ENCODE measurements at regions not wholly inside any gene's neighbourhood (a gene's known extent, or its start where the extent isn't known, plus 50 kb on each side); places are given as distances from the start of the nearest gene placed in this dataset.
"Not testable (repeated sequence)": the region's sequence is repeated elsewhere in the genome, so short reads cannot be mapped to it uniquely, and the experiment has no call there.

DNA sequence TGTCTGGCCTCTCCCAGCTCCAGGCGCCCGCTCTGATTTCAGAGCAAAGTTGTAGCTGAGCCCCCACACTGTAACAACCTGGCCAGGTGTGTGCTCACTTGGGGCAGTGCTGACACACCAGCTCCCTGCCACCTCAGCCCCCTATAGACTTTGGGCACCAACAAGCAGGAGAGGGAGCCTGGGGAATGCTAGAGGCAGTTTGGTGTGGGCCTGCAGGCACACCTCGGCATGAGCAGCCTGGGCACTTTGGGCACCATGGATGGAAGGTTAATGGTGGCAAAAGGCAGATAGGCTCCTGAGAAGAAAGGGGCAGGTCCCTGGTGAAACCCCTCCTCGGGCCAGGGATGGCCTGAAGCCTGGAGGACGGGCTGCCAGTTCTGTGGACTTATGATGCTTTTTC lies 212.7 kb upstream of the GNAI1 start:
- peaks cover 5% of the 10 kb centered on the region for H3K9me3 Mint-ChIP-seq
- no peaks in the 10 kb centered on the region for H3K4me1 Mint-ChIP-seq
- H3K27ac Mint-ChIP-seq (ENCODE audit: unreplicated experiment), result no peak overlapping the region
- TF ChIP-seq, protein P1, sequence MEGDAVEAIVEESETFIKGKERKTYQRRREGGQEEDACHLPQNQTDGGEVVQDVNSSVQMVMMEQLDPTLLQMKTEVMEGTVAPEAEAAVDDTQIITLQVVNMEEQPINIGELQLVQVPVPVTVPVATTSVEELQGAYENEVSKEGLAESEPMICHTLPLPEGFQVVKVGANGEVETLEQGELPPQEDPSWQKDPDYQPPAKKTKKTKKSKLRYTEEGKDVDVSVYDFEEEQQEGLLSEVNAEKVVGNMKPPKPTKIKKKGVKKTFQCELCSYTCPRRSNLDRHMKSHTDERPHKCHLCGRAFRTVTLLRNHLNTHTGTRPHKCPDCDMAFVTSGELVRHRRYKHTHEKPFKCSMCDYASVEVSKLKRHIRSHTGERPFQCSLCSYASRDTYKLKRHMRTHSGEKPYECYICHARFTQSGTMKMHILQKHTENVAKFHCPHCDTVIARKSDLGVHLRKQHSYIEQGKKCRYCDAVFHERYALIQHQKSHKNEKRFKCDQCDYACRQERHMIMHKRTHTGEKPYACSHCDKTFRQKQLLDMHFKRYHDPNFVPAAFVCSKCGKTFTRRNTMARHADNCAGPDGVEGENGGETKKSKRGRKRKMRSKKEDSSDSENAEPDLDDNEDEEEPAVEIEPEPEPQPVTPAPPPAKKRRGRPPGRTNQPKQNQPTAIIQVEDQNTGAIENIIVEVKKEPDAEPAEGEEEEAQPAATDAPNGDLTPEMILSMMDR (conservative IDR thresholded peaks at IDR 0.05), result no peak
- no peaks in the 10 kb centered on the region for H3K36me3 Mint-ChIP-seq (ENCODE audit: low read depth)
- DNase-seq (ENCODE audit: low read depth, low spot score), result no peak
- H3K27me3 Mint-ChIP-seq (ENCODE audit: low read depth), result no peaks in the 10 kb centered on the region
- no peak overlapping the region for H3K4me3 Mint-ChIP-seq

DNA sequence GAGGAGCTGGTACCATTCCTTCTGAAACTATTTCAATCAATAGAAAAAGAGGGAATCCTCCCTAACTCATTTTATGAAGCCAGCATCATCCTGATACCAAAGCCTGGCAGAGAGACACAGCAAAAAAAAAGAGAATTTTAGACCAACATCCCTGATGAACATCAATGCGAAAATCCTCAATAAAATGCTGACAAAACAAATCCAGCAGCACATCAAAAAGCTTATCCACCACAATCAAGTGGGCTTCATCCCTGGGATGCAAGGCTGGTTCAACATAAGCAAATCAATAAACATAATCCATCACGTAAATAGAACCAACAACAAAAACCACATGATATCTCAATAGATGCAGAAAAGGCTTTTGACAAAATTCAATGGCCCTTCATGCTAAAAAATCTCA lies 216.0 kb upstream of the GNAI1 start:
- DNase-seq (ENCODE audit: low read depth, low spot score); H3K27me3 Mint-ChIP-seq (ENCODE audit: low read depth); H3K9me3 Mint-ChIP-seq; H3K36me3 Mint-ChIP-seq (ENCODE audit: low read depth); H3K4me1 Mint-ChIP-seq; H3K4me3 Mint-ChIP-seq; H3K27ac Mint-ChIP-seq (ENCODE audit: unreplicated experiment): not testable (repeated sequence)

DNA sequence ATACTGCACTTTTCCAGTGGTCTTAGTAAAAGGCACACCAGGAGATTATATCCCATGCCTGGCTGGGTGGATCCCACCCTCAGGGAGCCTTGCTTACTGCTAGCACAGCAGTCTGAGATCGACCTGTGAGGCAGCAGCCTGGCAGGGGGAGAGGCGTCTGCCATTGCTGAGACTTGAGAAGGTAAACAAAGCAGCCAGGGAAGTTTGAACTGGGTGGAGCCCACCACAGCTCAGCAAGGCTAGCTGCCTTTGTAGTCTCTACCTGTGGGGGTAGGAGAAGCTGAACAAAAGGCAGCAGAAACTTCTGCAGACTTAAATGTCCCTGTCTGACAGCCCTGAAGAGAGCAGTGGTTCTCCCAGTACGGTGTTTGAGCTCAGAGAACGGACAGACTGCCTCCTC lies 219.3 kb upstream of the GNAI1 start:
- H3K9me3 Mint-ChIP-seq; H3K27me3 Mint-ChIP-seq (ENCODE audit: low read depth); H3K4me1 Mint-ChIP-seq; DNase-seq (ENCODE audit: low read depth, low spot score); H3K4me3 Mint-ChIP-seq; H3K36me3 Mint-ChIP-seq (ENCODE audit: low read depth); H3K27ac Mint-ChIP-seq (ENCODE audit: unreplicated experiment): not testable (repeated sequence)

DNA sequence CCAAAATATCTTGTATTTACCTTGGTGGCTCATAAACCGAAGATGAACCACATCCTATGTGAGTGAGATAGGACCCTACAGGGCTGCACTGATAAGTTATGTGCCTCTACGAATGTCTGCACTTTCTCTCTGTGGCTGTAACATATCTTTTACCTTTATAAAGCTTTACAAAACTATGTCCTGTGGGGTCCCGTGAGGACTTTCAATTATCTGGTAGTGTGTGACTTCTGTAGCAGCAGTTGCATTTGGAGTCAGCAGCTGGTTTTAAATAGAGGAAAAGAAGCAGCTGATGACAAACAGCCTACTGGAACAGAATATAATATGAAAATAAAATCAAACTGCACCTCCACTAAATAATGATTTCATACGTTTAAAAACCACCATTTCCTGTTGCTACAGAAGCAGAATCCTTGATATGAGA lies 222.4 kb upstream of the GNAI1 start:
- DNase-seq (ENCODE audit: low read depth, low spot score), result no peak
- TF ChIP-seq, protein P1 (conservative IDR thresholded peaks at IDR 0.05), result no peak
- no peak overlapping the region for H3K4me3 Mint-ChIP-seq
- no peaks in the 10 kb centered on the region for H3K4me1 Mint-ChIP-seq
- H3K27me3 Mint-ChIP-seq (ENCODE audit: low read depth), result no peaks in the 10 kb centered on the region
- H3K27ac Mint-ChIP-seq (ENCODE audit: unreplicated experiment), result no peak overlapping the region
- H3K36me3 Mint-ChIP-seq (ENCODE audit: low read depth), result no peaks in the 10 kb centered on the region
- peaks cover 5% of the 10 kb centered on the region for H3K9me3 Mint-ChIP-seq

DNA sequence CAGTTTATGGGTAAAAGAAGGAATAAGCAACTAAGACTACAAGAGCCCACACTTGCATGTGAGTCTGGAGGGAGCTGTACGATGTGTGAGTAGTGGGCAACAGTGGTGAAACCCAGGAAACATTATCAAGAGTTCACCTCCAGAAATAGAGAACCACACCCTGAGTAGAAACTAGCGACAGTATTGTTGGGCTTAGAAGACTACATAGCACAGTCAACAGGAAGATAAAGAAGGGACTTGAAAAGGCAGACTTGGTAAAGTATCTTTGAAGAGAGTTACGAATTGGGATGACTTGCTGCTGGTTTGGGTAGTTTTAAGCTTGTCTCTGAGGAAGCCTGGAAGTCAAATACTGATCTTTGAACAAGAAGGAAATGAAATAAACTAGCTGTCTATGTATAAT lies 223.2 kb upstream of the GNAI1 start:
- DNase-seq (ENCODE audit: low read depth, low spot score), result no peak
- no peak overlapping the region for H3K4me3 Mint-ChIP-seq
- no peaks in the 10 kb centered on the region for H3K36me3 Mint-ChIP-seq (ENCODE audit: low read depth)
- TF ChIP-seq, protein P1 (conservative IDR thresholded peaks at IDR 0.05), result no peak
- no peak overlapping the region for H3K27ac Mint-ChIP-seq (ENCODE audit: unreplicated experiment)
- no peaks in the 10 kb centered on the region for H3K27me3 Mint-ChIP-seq (ENCODE audit: low read depth)
- peaks cover 3% of the 10 kb centered on the region for H3K9me3 Mint-ChIP-seq
- no peaks in the 10 kb centered on the region for H3K4me1 Mint-ChIP-seq

DNA sequence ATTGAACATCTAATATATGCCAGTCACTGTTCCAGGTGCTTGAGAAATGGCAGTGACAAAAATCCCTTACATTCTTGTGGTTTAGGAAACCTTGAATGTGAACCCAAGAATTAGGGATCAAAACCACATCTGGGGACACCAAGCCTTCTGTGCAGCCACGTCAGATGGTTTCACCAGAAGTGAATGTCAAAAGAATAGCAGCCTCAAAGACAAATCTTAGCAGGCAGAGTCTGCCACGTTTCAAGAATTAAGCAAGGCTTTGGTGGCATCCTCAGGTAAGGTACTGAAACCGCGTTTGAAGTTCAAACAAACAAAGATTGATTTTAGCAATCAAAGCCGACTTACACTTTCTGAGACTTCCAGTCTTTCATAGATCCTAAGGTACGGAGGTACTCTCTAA lies 225.5 kb upstream of the GNAI1 start:
- no peak overlapping the region for H3K4me3 Mint-ChIP-seq
- H3K27me3 Mint-ChIP-seq (ENCODE audit: low read depth), result no peaks in the 10 kb centered on the region
- H3K36me3 Mint-ChIP-seq (ENCODE audit: low read depth), result no peaks in the 10 kb centered on the region
- no peak for DNase-seq (ENCODE audit: low read depth, low spot score)
- H3K4me1 Mint-ChIP-seq, result no peaks in the 10 kb centered on the region
- TF ChIP-seq, protein P1 (conservative IDR thresholded peaks at IDR 0.05), result no peak
- H3K27ac Mint-ChIP-seq (ENCODE audit: unreplicated experiment), result no peak overlapping the region
- H3K9me3 Mint-ChIP-seq, result peaks cover 2% of the 10 kb centered on the region

DNA sequence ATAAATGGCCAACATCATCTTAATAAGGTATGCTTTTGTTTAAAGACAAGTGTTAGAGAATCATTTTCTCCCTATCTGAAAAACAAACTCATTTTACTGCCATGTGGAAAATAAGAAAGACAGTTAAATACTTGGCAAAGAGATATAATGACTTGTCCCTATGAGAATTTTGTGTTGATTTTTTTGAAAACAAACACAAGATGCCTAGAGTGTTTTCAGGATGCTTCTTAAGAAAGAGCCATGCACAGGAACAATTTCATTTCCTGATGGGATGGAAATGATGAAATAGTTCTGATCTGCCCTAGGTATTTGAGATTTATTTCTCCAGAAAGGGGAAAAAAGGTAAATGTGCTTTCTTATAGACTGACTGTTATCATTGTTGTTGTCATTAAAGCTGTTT lies 237.5 kb upstream of the GNAI1 start:
- TF ChIP-seq, protein P1 (conservative IDR thresholded peaks at IDR 0.05), result no peak
- Mint-ChIP-seq H3K9me3 (peaks cover 4% of the 10 kb centered on the region), H3K27ac (ENCODE audit: unreplicated experiment) (no peak overlapping the region), H3K4me1 (no peaks in the 10 kb centered on the region), H3K36me3 (ENCODE audit: low read depth) (no peaks in the 10 kb centered on the region), H3K27me3 (ENCODE audit: low read depth) (no peaks in the 10 kb centered on the region), H3K4me3 (no peak overlapping the region)
- no peak for DNase-seq (ENCODE audit: low read depth, low spot score)
